Astrocyte (in vitro differentiated cells and primary cell): ENCODE measurements at regions not wholly inside any gene's neighbourhood (a gene's known extent, or its start where the extent isn't known, plus 50 kb on each side); places are given as distances from the start of the nearest gene placed in this dataset.

Experiments
- DNase-seq: peaks from one replicate; pipeline ENCODE4 v3.0.0-alpha.2; 2010; ENCODE audit warnings: low read depth
- FAIRE-seq: peaks from 2 replicates; lab custom pipeline; 2011; peaks lifted over from hg19 to GRCh38; lab: Jason Lieb, UNC
- H2AFZ ChIP-seq: 2 replicates; pipeline ENCODE4 v1.6.0; 2012; ENCODE audit warnings: low read depth, low read length, inconsistent platforms
- H3K27ac ChIP-seq: 2 replicates; pipeline ENCODE4 v1.5.1; 2011; ENCODE audit warnings: low read depth, low read length, inconsistent platforms
- H3K27me3 ChIP-seq: 2 replicates; pipeline ENCODE4 v1.6.0; 2011; ENCODE audit warnings: low read length, inconsistent platforms; ENCODE audit not compliant: insufficient read depth
- H3K36me3 ChIP-seq: 2 replicates; pipeline ENCODE4 v1.5.1; 2011; ENCODE audit warnings: low read length, inconsistent platforms; ENCODE audit not compliant: insufficient read depth
- H3K4me1 ChIP-seq: 2 replicates; pipeline ENCODE4 v1.5.1; 2011; ENCODE audit warnings: low read length, inconsistent platforms; ENCODE audit not compliant: insufficient read depth
- H3K4me2 ChIP-seq: 2 replicates; pipeline ENCODE4 v1.6.0; 2012; ENCODE audit warnings: low read length, inconsistent platforms
- H3K4me3 ChIP-seq: 2 replicates; pipeline ENCODE4 v1.5.1; 2011; ENCODE audit warnings: low read depth, mild to moderate bottlenecking, low read length, inconsistent platforms; ENCODE audit not compliant: insufficient read depth
- H3K79me2 ChIP-seq: 2 replicates; pipeline ENCODE4 v1.6.0; 2012; ENCODE audit warnings: mild to moderate bottlenecking, low read length, inconsistent platforms; ENCODE audit not compliant: insufficient read depth
- H3K9ac ChIP-seq: 2 replicates; pipeline ENCODE4 v1.6.0; 2012; ENCODE audit warnings: mild to moderate bottlenecking, low read length, inconsistent platforms
- H3K9me3 ChIP-seq: 2 replicates; pipeline ENCODE4 v1.5.1; 2012; ENCODE audit warnings: low read depth, mild to moderate bottlenecking, low read length, inconsistent platforms; ENCODE audit not compliant: insufficient read depth
- H4K20me1 ChIP-seq: 2 replicates; pipeline ENCODE4 v1.6.0; 2012; ENCODE audit warnings: low read length, inconsistent platforms; ENCODE audit not compliant: insufficient read depth
- H3K27ac Mint-ChIP-seq: one replicate; pipeline ENCODE4 v1.8.0; 2021; ENCODE audit warnings: mild to moderate bottlenecking, mixed read lengths; ENCODE audit not compliant: unreplicated experiment
- H3K27me3 Mint-ChIP-seq: one replicate; pipeline ENCODE4 v1.8.0; 2021; ENCODE audit warnings: low read depth, mixed read lengths; ENCODE audit not compliant: unreplicated experiment
- H3K36me3 Mint-ChIP-seq: one replicate; pipeline ENCODE4 v1.8.0; 2021; ENCODE audit warnings: low read depth, mixed read lengths; ENCODE audit not compliant: unreplicated experiment
- H3K4me1 Mint-ChIP-seq: one replicate; pipeline ENCODE4 v1.8.0; 2021; ENCODE audit warnings: low read depth, mixed read lengths; ENCODE audit not compliant: unreplicated experiment
- H3K4me3 Mint-ChIP-seq: one replicate; pipeline ENCODE4 v1.8.0; 2021; ENCODE audit warnings: mild to moderate bottlenecking, moderate library complexity, mixed read lengths; ENCODE audit not compliant: unreplicated experiment
- H3K9me3 Mint-ChIP-seq: one replicate; pipeline ENCODE4 v1.8.0; 2021; ENCODE audit warnings: mild to moderate bottlenecking, mixed read lengths; ENCODE audit not compliant: unreplicated experiment
- EZH2 ChIP-seq: IDR thresholded peaks from 2 replicates; pipeline ENCODE4 v1.6.1; 2012; ENCODE audit warnings: mild to moderate bottlenecking, low read length, inconsistent platforms; ENCODE audit not compliant: insufficient read depth
- TF ChIP-seq, protein P1 (sequence below): IDR thresholded peaks from 2 replicates; pipeline ENCODE4 v1.5.1; 2011; ENCODE audit warnings: low read depth, mild to moderate bottlenecking, inconsistent platforms, low read length, moderate library complexity; ENCODE audit not compliant: insufficient read depth

- no peak overlapping the region for H3K27ac Mint-ChIP-seq
- no peaks in the 10 kb centered on the region for H3K27me3 Mint-ChIP-seq
- H3K4me1 Mint-ChIP-seq = peaks cover 11% of the 10 kb centered on the region
- Histone ChIP-seq H2AFZ (no peak overlapping the region), H3K4me1 (no peaks in the 10 kb centered on the region), H3K36me3 (no peaks in the 10 kb centered on the region), H3K79me2 (no peaks in the 10 kb centered on the region), H3K4me2 (no peak overlapping the region), H3K27me3 (no peaks in the 10 kb centered on the region), H3K9me3 (no peaks in the 10 kb centered on the region), H4K20me1 (no peaks in the 10 kb centered on the region), H3K4me3 (no peak overlapping the region), H3K9ac (no peak overlapping the region), H3K27ac (no peak overlapping the region)
- no peaks in the 10 kb centered on the region for H3K9me3 Mint-ChIP-seq
- H3K4me3 Mint-ChIP-seq = no peak overlapping the region
- DNase-seq (no peak), FAIRE-seq (no peak)
- TF ChIP-seq EZH2 = no peak
- TF ChIP-seq, protein P1, sequence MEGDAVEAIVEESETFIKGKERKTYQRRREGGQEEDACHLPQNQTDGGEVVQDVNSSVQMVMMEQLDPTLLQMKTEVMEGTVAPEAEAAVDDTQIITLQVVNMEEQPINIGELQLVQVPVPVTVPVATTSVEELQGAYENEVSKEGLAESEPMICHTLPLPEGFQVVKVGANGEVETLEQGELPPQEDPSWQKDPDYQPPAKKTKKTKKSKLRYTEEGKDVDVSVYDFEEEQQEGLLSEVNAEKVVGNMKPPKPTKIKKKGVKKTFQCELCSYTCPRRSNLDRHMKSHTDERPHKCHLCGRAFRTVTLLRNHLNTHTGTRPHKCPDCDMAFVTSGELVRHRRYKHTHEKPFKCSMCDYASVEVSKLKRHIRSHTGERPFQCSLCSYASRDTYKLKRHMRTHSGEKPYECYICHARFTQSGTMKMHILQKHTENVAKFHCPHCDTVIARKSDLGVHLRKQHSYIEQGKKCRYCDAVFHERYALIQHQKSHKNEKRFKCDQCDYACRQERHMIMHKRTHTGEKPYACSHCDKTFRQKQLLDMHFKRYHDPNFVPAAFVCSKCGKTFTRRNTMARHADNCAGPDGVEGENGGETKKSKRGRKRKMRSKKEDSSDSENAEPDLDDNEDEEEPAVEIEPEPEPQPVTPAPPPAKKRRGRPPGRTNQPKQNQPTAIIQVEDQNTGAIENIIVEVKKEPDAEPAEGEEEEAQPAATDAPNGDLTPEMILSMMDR = no peak
- no peaks in the 10 kb centered on the region for H3K36me3 Mint-ChIP-seq
Observed at GRCh38 chr2:78701546-78701945, 324.0 kb upstream of the REG3G start.

DNA sequence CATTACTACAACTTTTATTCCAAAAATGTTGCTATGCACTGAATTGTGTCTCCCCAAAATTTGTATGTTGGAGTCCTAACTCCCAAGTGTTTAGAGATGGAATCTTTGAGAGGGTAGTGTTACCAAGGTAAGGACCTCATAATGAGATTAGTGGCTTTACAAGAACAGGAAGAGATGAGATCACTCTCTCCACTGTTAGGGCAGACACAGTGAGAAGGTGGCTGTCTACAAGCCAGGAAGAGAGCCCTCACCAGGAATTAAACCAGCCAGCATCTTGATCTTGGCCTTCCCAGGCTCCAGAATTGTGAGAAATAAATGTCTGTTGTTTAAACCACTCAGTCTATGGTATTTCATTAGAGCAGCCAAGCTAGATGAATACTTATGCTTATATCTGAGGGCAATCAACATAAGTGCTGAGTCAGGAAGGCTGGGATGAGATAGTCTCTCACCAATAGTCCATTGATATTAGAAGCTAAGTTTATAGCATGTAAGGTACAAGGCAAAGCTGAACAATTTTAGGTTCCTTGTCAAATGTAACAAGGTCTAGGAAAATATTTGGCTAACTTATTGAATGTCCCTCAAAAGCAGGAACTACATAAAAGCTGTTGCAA, 317.6 kb upstream of the REG3G start:
- Mint-ChIP-seq H3K27ac (no peak overlapping the region), H3K4me3 (no peak overlapping the region), H3K27me3 (no peaks in the 10 kb centered on the region), H3K9me3 (no peaks in the 10 kb centered on the region), H3K36me3 (no peaks in the 10 kb centered on the region), H3K4me1 (no peaks in the 10 kb centered on the region)
- FAIRE-seq = no peak
- no peak overlapping the region for H3K9ac ChIP-seq
- no peak overlapping the region for H3K4me2 ChIP-seq
- TF ChIP-seq EZH2 = no peak
- TF ChIP-seq, protein P1 = no peak
- H4K20me1 ChIP-seq = no peaks in the 10 kb centered on the region
- H3K27me3 ChIP-seq = no peaks in the 10 kb centered on the region
- no peaks in the 10 kb centered on the region for H3K9me3 ChIP-seq
- H3K4me1 ChIP-seq = no peaks in the 10 kb centered on the region
- H3K79me2 ChIP-seq = no peaks in the 10 kb centered on the region
- H2AFZ ChIP-seq = no peak overlapping the region
- no peak overlapping the region for H3K27ac ChIP-seq
- H3K36me3 ChIP-seq = no peaks in the 10 kb centered on the region
- no peak overlapping the region for H3K4me3 ChIP-seq
- DNase-seq = no peak

DNA sequence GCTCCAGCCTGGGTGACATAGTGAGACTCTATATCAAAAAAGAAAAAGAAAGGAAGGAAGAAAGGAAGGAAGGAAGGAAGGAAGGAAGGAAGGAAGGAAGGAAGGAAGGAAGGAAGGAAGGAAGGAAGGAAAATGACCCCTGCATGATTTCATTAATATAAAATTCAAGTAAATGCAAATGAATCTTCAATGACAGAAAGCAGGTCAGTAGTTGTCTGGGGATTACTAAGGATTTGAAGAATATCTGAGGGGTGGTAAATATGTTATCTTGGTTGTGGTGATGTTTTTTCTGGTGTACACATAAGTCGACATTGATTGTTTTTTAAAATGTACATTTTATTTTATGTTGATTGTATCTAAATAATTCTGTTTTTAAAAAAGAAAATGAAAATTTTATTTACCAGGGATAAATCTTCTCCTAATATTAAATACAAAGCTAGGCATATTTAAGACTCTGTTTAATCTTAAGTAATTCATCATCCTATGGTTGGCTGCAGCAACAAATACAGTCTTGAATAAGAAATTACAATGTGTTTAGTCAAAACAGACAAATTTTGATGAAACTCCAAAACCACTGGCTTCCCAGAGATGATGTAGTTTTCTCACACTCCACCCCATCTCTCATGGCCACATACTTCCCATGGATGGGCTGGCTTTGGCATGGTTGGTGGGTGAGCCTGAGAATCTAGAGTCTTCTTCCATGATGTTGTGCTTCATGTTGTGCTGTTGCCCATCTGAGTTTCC, 314.7 kb upstream of the REG3G start:
- H3K4me1 ChIP-seq = no peaks in the 10 kb centered on the region
- no peak overlapping the region for H2AFZ ChIP-seq
- no peak overlapping the region for H3K27ac Mint-ChIP-seq
- H4K20me1 ChIP-seq = no peaks in the 10 kb centered on the region
- H3K4me3 ChIP-seq = no peak overlapping the region
- no peaks in the 10 kb centered on the region for H3K27me3 Mint-ChIP-seq
- no peaks in the 10 kb centered on the region for H3K4me1 Mint-ChIP-seq
- H3K9me3 Mint-ChIP-seq = no peaks in the 10 kb centered on the region
- DNase-seq = no peak
- H3K9ac ChIP-seq = no peak overlapping the region
- TF ChIP-seq, protein P1 = no peak
- no peak for TF ChIP-seq EZH2
- no peak for FAIRE-seq
- H3K9me3 ChIP-seq = peaks cover under 1% of the 10 kb centered on the region
- no peak overlapping the region for H3K4me3 Mint-ChIP-seq
- no peak overlapping the region for H3K4me2 ChIP-seq
- H3K27ac ChIP-seq = no peak overlapping the region
- H3K79me2 ChIP-seq = no peaks in the 10 kb centered on the region
- no peaks in the 10 kb centered on the region for H3K36me3 Mint-ChIP-seq
- no peaks in the 10 kb centered on the region for H3K36me3 ChIP-seq
- no peaks in the 10 kb centered on the region for H3K27me3 ChIP-seq
